ENCODE measurements at regions not wholly inside any gene's neighbourhood (a gene's known extent, or its start where the extent isn't known, plus 50 kb on each side); places are given as distances from the start of the nearest gene placed in this dataset.
A peak's percentile ranks its signal among the peaks of the same experiment; 100 is the strongest.
"Not testable (repeated sequence)": the region's sequence is repeated elsewhere in the genome, so short reads cannot be mapped to it uniquely, and the experiment has no call there.

GRCh38 chr4:109378511-109378910 is 55.1 kb upstream of the SEC24B start:
- no peak for DNase-seq

GRCh38 chr4:109378076-109378475 is 55.5 kb upstream of the SEC24B start:
- no peak for DNase-seq

- no peak for DNase-seq
These were observed 57.7 kb upstream of the SEC24B start for GRCh38 chr4:109375778-109376414.

- DNase-seq: no peak
These were observed 65.0 kb upstream of the SEC24B start for GRCh38 chr4:109368661-109369060.

GRCh38 chr4:109365939-109366338 is 63.5 kb upstream of the COL25A1 start:
- DNase-seq: no peak

DNA sequence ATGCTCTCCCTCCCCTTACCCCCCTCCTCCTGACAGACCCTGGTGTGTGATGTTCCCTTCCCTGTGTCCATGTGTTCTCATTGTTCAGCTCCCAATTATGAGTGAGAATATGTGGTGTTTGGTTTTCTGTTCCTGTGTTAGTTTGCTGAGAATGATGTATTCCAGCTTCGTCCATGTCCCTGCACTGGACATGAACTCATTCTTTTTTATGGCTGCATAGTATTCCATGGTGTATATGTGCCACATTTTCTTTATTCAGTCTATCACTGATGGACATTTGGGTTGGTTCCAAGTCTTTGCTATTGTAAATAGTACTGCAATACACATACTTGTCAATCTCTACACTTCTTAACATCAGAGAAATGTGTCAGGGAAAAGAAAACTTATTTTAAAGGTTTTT is 62.8 kb upstream of the COL25A1 start:
- not testable (repeated sequence) for DNase-seq

DNA sequence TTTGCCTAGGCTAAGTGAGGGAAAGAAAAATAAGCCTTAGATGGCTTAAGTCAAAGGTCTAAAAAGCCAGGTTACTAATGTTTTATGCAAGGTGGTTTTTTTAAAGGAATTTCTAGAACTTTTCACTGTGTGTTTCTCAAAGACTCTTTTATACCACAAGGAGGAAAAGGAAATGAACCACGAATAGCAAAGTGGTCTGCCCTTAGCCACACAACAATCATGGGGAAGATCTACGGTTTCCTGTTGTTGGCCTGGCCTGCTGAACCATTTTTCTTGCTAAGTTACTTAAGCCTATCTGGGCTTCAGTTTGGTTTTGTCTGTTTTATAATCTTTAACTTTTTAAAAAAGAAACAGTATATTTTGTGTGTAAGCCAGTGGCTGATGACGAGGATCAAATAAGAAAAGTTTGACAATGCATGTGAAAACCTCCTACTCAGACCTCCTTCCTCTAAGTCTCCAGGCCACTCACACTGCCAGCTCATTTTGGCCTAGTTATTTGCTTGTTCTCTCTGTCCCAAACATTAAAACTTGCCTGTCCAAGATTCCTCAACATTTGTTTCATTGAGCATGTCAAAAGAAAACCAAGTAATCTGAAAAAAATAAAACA is 56.7 kb upstream of the COL25A1 start:
- no peak for DNase-seq

DNA sequence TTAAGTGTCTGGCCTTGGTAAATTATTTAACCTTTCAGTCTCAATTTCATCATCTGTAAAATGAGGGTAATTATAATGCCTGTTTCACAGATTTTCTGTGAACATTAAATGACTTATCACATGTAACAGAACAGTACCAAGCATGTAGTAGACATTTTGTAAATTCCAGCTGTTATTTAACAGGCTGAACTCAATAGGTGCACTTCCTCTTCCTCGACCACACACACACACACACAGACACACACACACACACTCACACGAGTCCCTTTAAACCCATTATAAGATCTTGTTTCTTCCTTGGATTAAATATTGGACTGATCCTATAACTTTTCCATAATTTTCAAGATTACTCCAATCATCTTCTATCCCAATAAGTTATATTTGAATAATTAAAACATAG is 53.4 kb upstream of the COL25A1 start:
- DNase-seq: peak in 1 of 4 experiments; percentile 3

DNA sequence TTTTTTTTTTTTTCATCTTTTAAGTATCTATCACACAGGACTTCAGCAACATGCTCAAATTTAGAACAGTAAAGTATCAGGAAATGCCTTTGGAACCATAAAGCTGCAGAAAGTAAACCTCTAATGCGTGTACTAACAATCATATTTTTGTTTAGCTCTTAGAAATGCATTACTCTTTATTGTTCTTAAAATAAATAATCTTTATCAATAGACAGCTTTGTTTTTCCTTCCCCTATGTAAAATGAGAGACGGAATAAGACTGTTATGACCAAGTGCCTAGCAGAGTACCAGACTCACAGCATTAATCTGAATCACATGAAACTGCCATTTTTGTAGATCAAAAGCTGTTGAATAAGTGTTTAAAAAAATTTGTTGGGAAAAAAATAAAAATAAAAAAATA is 50.5 kb upstream of the COL25A1 start:
- DNase-seq: no peak

Measured in suppressor macrophage (primary cell).